ENCODE measurements at regions not wholly inside any gene's neighbourhood (a gene's known extent, or its start where the extent isn't known, plus 50 kb on each side); places are given as distances from the start of the nearest gene placed in this dataset.

DNA sequence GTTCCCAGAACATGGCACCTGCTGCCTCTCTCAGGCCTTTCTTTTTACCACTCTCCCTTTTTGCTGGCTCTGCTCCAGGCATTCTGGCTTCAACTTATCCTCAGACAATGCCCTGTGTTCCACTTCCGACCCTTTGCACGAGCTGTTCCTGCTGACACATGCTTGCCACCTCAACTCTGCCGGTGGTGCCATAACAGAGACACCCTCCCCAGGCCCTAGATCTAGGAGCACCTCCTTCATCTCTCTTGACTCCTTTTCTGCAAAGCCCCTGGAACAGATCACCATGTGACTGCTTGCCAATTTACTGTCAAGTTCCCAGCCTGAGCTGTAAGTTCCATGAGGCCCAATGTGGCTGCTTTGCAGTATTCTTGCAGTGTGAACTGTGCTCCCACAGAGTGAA, 256.0 kb upstream of the MKI67 start:
- Histone ChIP-seq H3K4ac (ENCODE audit: low read length) (no peak overlapping the region), H3K4me1 (ENCODE audit: control insufficient read depth in 2 of 2, insufficient read depth in 1 of 2, low read depth in 1 of 2, low read length in 2 of 2) (no peaks in the 10 kb centered on the region), H3K79me1 (ENCODE audit: low read depth, low read length) (no peaks in the 10 kb centered on the region), H3K14ac (ENCODE audit: low read length) (no peak overlapping the region), H3K4me2 (ENCODE audit: insufficient read depth, low read length, poor library complexity, severe bottlenecking) (no peak overlapping the region), H2BK15ac (ENCODE audit: low read length) (no peak overlapping the region), H3K9me3 (replicated peaks in 1 of 2; ENCODE audit: control insufficient read depth in 2 of 2, insufficient read depth in 1 of 2, low read depth in 1 of 2, low read length in 2 of 2) (no peaks in the 10 kb centered on the region), H4K91ac (ENCODE audit: low read depth, low read length, poor library complexity) (no peak overlapping the region), H3K18ac (ENCODE audit: low read length) (peak overlapping the region; percentile 2), H2AK5ac (ENCODE audit: low read depth, low read length) (no peak overlapping the region), H3K36me3 (replicated peaks in 1 of 2; ENCODE audit: control insufficient read depth in 2 of 2, insufficient read depth in 2 of 2, low read length in 2 of 2) (no peaks in the 10 kb centered on the region), H3K27ac (replicated peaks; ENCODE audit: low read length) (no peak overlapping the region), H4K8ac (ENCODE audit: low read depth, low read length) (no peak overlapping the region), H2BK12ac (ENCODE audit: low read length) (no peak overlapping the region), H3K27me3 (ENCODE audit: control insufficient read depth in 3 of 3, insufficient read depth in 3 of 3, low read depth in 1 of 3, low read length in 3 of 3) (no peaks in the 10 kb centered on the region), H2BK120ac (ENCODE audit: low read depth, low read length) (no peak overlapping the region), H3K4me3 (ENCODE audit: low read length in 2 of 2) (no peak overlapping the region), H2AFZ (ENCODE audit: low read length) (no peak overlapping the region), H2BK5ac (ENCODE audit: low read length) (no peak overlapping the region), H3K9ac (ENCODE audit: low read depth, low read length, poor library complexity) (no peak overlapping the region), H3K23ac (ENCODE audit: low read depth, low read length, poor library complexity) (no peak overlapping the region)
- no CpG with 5 or more reads among the region's 3 CpGs for WGBS, 2 donors (ENCODE audit: extremely low coverage in 2 of 2, insufficient read length in 2 of 2, insufficient replicate concordance in 1 of 2)
- no peak for DNase-seq (ENCODE audit: low spot score)

DNA sequence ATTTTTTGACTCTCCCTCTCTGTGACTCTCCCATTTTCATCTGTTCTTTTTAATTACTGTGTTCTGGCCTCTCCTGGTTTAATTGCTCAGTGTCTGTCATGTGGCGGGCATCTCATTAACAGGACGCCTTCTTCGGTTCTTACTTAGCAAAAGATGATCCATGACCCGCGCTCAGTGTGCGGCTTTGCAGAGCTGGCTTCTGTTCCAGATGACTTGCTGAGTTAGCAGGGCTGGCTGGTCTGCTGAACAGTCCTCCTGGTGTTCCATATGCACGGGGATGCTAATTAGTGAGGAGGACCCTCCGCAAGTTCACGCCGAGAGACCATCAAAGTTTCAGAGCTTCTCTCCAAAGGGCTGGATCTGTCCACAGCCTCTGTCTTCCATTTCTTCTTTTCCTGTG, 258.6 kb upstream of the MKI67 start:
- H2BK5ac ChIP-seq (ENCODE audit: low read length), result no peak overlapping the region
- no peak overlapping the region for H3K9ac ChIP-seq (ENCODE audit: low read depth, low read length, poor library complexity)
- no peak overlapping the region for H2AK5ac ChIP-seq (ENCODE audit: low read depth, low read length)
- no peak overlapping the region for H4K91ac ChIP-seq (ENCODE audit: low read depth, low read length, poor library complexity)
- no peak overlapping the region for H3K27ac ChIP-seq (replicated peaks; ENCODE audit: low read length)
- H3K4ac ChIP-seq (ENCODE audit: low read length), result no peak overlapping the region
- no peak overlapping the region for H2BK15ac ChIP-seq (ENCODE audit: low read length)
- H3K23ac ChIP-seq (ENCODE audit: low read depth, low read length, poor library complexity), result no peak overlapping the region
- H2BK12ac ChIP-seq (ENCODE audit: low read length), result no peak overlapping the region
- H2BK120ac ChIP-seq (ENCODE audit: low read depth, low read length), result no peak overlapping the region
- H3K36me3 ChIP-seq (replicated peaks in 1 of 2; ENCODE audit: control insufficient read depth in 2 of 2, insufficient read depth in 2 of 2, low read length in 2 of 2), result no peaks in the 10 kb centered on the region
- no peak overlapping the region for H4K8ac ChIP-seq (ENCODE audit: low read depth, low read length)
- WGBS, 2 donors (ENCODE audit: extremely low coverage in 2 of 2, insufficient read length in 2 of 2, insufficient replicate concordance in 1 of 2), result no CpG with 5 or more reads among the region's 10 CpGs
- H3K9me3 ChIP-seq (replicated peaks in 1 of 2; ENCODE audit: control insufficient read depth in 2 of 2, insufficient read depth in 1 of 2, low read depth in 1 of 2, low read length in 2 of 2), result no peaks in the 10 kb centered on the region
- no peak overlapping the region for H3K14ac ChIP-seq (ENCODE audit: low read length)
- no peaks in the 10 kb centered on the region for H3K79me1 ChIP-seq (ENCODE audit: low read depth, low read length)
- H3K4me2 ChIP-seq (ENCODE audit: insufficient read depth, low read length, poor library complexity, severe bottlenecking), result no peak overlapping the region
- no peaks in the 10 kb centered on the region for H3K4me1 ChIP-seq (ENCODE audit: control insufficient read depth in 2 of 2, insufficient read depth in 1 of 2, low read depth in 1 of 2, low read length in 2 of 2)
- no peak overlapping the region for H3K18ac ChIP-seq (ENCODE audit: low read length)
- H3K4me3 ChIP-seq (ENCODE audit: low read length in 2 of 2), result no peak overlapping the region
- no peaks in the 10 kb centered on the region for H3K27me3 ChIP-seq (ENCODE audit: control insufficient read depth in 3 of 3, insufficient read depth in 3 of 3, low read depth in 1 of 3, low read length in 3 of 3)
- no peak for DNase-seq (ENCODE audit: low spot score)
- no peak overlapping the region for H2AFZ ChIP-seq (ENCODE audit: low read length)

DNA sequence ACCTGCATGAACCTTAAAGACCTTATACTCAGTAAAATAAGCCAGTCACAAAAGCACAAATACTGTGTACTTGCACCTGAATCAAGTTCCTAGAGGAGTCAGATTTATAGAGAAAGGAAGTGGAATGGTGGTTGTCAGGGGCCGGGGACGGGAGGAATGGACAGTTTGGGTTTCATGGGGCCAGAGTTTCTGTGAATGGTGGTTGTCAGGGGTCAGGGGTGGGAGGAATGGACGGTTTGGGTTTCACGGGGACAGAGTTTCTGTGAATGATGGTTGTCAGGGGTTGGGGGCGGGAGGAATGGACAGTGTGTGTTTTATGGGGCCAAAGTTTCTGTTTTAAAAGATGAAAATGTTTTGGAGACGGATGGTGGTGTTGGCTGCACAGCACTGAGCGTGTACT, 260.0 kb upstream of the MKI67 start:
- Histone ChIP-seq H3K4me1 (ENCODE audit: control insufficient read depth in 2 of 2, insufficient read depth in 1 of 2, low read depth in 1 of 2, low read length in 2 of 2) (no peaks in the 10 kb centered on the region), H3K9ac (ENCODE audit: low read depth, low read length, poor library complexity) (no peak overlapping the region), H2BK5ac (ENCODE audit: low read length) (no peak overlapping the region), H3K23ac (ENCODE audit: low read depth, low read length, poor library complexity) (no peak overlapping the region), H3K14ac (ENCODE audit: low read length) (no peak overlapping the region), H2BK15ac (ENCODE audit: low read length) (no peak overlapping the region), H3K4ac (ENCODE audit: low read length) (no peak overlapping the region), H3K18ac (ENCODE audit: low read length) (no peak overlapping the region), H2AK5ac (ENCODE audit: low read depth, low read length) (no peak overlapping the region), H3K79me1 (ENCODE audit: low read depth, low read length) (no peaks in the 10 kb centered on the region), H3K27me3 (ENCODE audit: control insufficient read depth in 3 of 3, insufficient read depth in 3 of 3, low read depth in 1 of 3, low read length in 3 of 3) (no peaks in the 10 kb centered on the region), H2AFZ (ENCODE audit: low read length) (no peak overlapping the region), H3K27ac (replicated peaks; ENCODE audit: low read length) (no peak overlapping the region), H3K4me2 (ENCODE audit: insufficient read depth, low read length, poor library complexity, severe bottlenecking) (no peak overlapping the region), H2BK12ac (ENCODE audit: low read length) (no peak overlapping the region), H2BK120ac (ENCODE audit: low read depth, low read length) (no peak overlapping the region), H4K8ac (ENCODE audit: low read depth, low read length) (no peak overlapping the region), H3K4me3 (ENCODE audit: low read length in 2 of 2) (no peak overlapping the region), H3K9me3 (replicated peaks in 1 of 2; ENCODE audit: control insufficient read depth in 2 of 2, insufficient read depth in 1 of 2, low read depth in 1 of 2, low read length in 2 of 2) (no peaks in the 10 kb centered on the region), H4K91ac (ENCODE audit: low read depth, low read length, poor library complexity) (no peak overlapping the region), H3K36me3 (replicated peaks in 1 of 2; ENCODE audit: control insufficient read depth in 2 of 2, insufficient read depth in 2 of 2, low read length in 2 of 2) (no peaks in the 10 kb centered on the region)
- no CpG with 5 or more reads among the region's 7 CpGs for WGBS, 2 donors (ENCODE audit: extremely low coverage in 2 of 2, insufficient read length in 2 of 2, insufficient replicate concordance in 1 of 2)
- DNase-seq (ENCODE audit: low spot score), result no peak

DNA sequence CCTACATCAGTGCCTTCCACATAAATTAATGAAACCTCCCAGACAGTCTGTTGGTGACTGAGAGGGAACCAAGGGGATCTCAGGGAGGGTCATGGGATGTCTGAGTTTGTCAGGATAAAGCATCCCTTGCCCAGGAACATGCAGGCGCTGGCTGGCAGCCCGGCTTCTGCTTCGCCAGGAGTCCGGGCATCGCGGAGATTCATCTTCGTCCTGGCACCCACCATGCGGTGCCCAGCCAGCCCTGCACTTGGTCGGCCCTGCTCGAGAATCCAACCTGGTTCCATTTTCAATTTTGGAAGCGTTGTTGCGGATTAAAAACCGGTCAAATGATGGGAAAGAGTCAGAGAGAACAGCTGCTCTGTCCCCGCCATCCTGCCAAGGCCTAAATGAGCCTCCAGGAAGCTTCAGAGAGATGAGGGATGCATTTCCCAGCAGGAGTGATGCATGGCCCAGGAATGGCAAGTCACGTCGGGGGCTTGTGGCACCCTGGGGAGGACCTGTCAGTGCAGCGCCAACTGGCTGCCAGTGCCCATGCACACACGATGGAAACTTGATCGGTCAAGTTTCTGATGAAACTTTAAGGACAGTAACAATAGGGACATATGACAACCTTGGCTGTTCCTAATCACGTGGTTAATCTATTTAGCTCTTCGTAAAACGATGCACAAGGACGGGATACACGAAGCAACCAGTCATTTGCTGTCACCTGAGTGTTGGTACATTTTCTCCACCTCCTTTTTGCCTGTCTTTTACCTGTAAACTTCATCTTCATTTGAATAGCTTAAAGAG, 260.8 kb upstream of the MKI67 start:
- no peaks in the 10 kb centered on the region for H3K79me1 ChIP-seq (ENCODE audit: low read depth, low read length)
- H3K36me3 ChIP-seq (replicated peaks in 1 of 2; ENCODE audit: control insufficient read depth in 2 of 2, insufficient read depth in 2 of 2, low read length in 2 of 2), result no peaks in the 10 kb centered on the region
- H3K4me1 ChIP-seq (ENCODE audit: control insufficient read depth in 2 of 2, insufficient read depth in 1 of 2, low read depth in 1 of 2, low read length in 2 of 2), result no peaks in the 10 kb centered on the region
- no peak overlapping the region for H3K27ac ChIP-seq (replicated peaks; ENCODE audit: low read length)
- no CpG with 5 or more reads among the region's 24 CpGs for WGBS, 2 donors (ENCODE audit: extremely low coverage in 2 of 2, insufficient read length in 2 of 2, insufficient replicate concordance in 1 of 2)
- H2AK5ac ChIP-seq (ENCODE audit: low read depth, low read length), result no peak overlapping the region
- no peak overlapping the region for H3K23ac ChIP-seq (ENCODE audit: low read depth, low read length, poor library complexity)
- H2BK120ac ChIP-seq (ENCODE audit: low read depth, low read length), result no peak overlapping the region
- H3K9me3 ChIP-seq (replicated peaks in 1 of 2; ENCODE audit: control insufficient read depth in 2 of 2, insufficient read depth in 1 of 2, low read depth in 1 of 2, low read length in 2 of 2), result no peaks in the 10 kb centered on the region
- H2BK12ac ChIP-seq (ENCODE audit: low read length), result no peak overlapping the region
- H3K4ac ChIP-seq (ENCODE audit: low read length), result no peak overlapping the region
- H4K8ac ChIP-seq (ENCODE audit: low read depth, low read length), result no peak overlapping the region
- H2AFZ ChIP-seq (ENCODE audit: low read length), result no peak overlapping the region
- H3K18ac ChIP-seq (ENCODE audit: low read length), result no peak overlapping the region
- no peak for DNase-seq (ENCODE audit: low spot score)
- no peaks in the 10 kb centered on the region for H3K27me3 ChIP-seq (ENCODE audit: control insufficient read depth in 3 of 3, insufficient read depth in 3 of 3, low read depth in 1 of 3, low read length in 3 of 3)
- H2BK5ac ChIP-seq (ENCODE audit: low read length), result no peak overlapping the region
- no peak overlapping the region for H3K14ac ChIP-seq (ENCODE audit: low read length)
- H3K9ac ChIP-seq (ENCODE audit: low read depth, low read length, poor library complexity), result no peak overlapping the region
- H3K4me2 ChIP-seq (ENCODE audit: insufficient read depth, low read length, poor library complexity, severe bottlenecking), result no peak overlapping the region
- no peak overlapping the region for H4K91ac ChIP-seq (ENCODE audit: low read depth, low read length, poor library complexity)
- H2BK15ac ChIP-seq (ENCODE audit: low read length), result no peak overlapping the region
- H3K4me3 ChIP-seq (ENCODE audit: low read length in 2 of 2), result peak overlapping the region in 1 of 2 donors; percentile 58

All from neuronal stem cell (in vitro differentiated cells).